ENCODE measurements at regions not wholly inside any gene's neighbourhood (a gene's known extent, or its start where the extent isn't known, plus 50 kb on each side); places are given as distances from the start of the nearest gene placed in this dataset.

GRCh38 chr3:116920826-116921610, 211.4 kb downstream of the TUSC7 start:
- in situ Hi-C loops (cut with HindIII; ENCODE audit: low sequenced_read_pairs) = no loop called here

- in situ Hi-C loops (cut with HindIII; ENCODE audit: low sequenced_read_pairs) = no loop called here
These were observed 218.3 kb downstream of the TUSC7 start for GRCh38 chr3:116927918-116928317.

GRCh38 chr3:116929505-116930222, 220.1 kb downstream of the TUSC7 start:
- in situ Hi-C loops (cut with HindIII; ENCODE audit: low sequenced_read_pairs) = no loop called here

- in situ Hi-C loops (cut with HindIII; ENCODE audit: low sequenced_read_pairs) = no loop called here
These were observed 221.2 kb downstream of the TUSC7 start for GRCh38 chr3:116930786-116931185.

GRCh38 chr3:116939091-116939490, 229.5 kb downstream of the TUSC7 start:
- in situ Hi-C loops (cut with HindIII; ENCODE audit: low sequenced_read_pairs) = no loop called here

- in situ Hi-C loops (cut with HindIII; ENCODE audit: low sequenced_read_pairs) = no loop called here
These were observed 230.0 kb downstream of the TUSC7 start for GRCh38 chr3:116939550-116939949.

- in situ Hi-C loops (cut with HindIII; ENCODE audit: low sequenced_read_pairs) = no loop called here
These were observed 231.1 kb downstream of the TUSC7 start for GRCh38 chr3:116940719-116941118.

GRCh38 chr3:116946376-116946775, 236.8 kb downstream of the TUSC7 start:
- in situ Hi-C loops (cut with HindIII; ENCODE audit: low sequenced_read_pairs) = no loop called here

- in situ Hi-C loops (cut with HindIII; ENCODE audit: low sequenced_read_pairs) = no loop called here
These were observed 237.6 kb downstream of the TUSC7 start for GRCh38 chr3:116947148-116947547.

GRCh38 chr3:116947809-116948208, 238.2 kb downstream of the TUSC7 start:
- in situ Hi-C loops (cut with HindIII; ENCODE audit: low sequenced_read_pairs) = no loop called here

GRCh38 chr3:116950301-116951055, 240.9 kb downstream of the TUSC7 start:
- in situ Hi-C loops (cut with HindIII; ENCODE audit: low sequenced_read_pairs) = no loop called here

GRCh38 chr3:116951610-116952009, 242.0 kb downstream of the TUSC7 start:
- in situ Hi-C loops (cut with HindIII; ENCODE audit: low sequenced_read_pairs) = no loop called here

GRCh38 chr3:116958291-116958690, 248.7 kb downstream of the TUSC7 start:
- in situ Hi-C loops (cut with HindIII; ENCODE audit: low sequenced_read_pairs) = no loop called here

GRCh38 chr3:116961106-116961505, 251.5 kb downstream of the TUSC7 start:
- in situ Hi-C loops (cut with HindIII; ENCODE audit: low sequenced_read_pairs) = no loop called here

GRCh38 chr3:116963802-116964201, 254.2 kb downstream of the TUSC7 start:
- in situ Hi-C loops (cut with HindIII; ENCODE audit: low sequenced_read_pairs) = no loop called here

GRCh38 chr3:116966649-116967048, 257.1 kb downstream of the TUSC7 start:
- in situ Hi-C loops (cut with HindIII; ENCODE audit: low sequenced_read_pairs) = no loop called here

GRCh38 chr3:116969135-116969534, 259.6 kb downstream of the TUSC7 start:
- in situ Hi-C loops (cut with HindIII; ENCODE audit: low sequenced_read_pairs) = no loop called here

GRCh38 chr3:116969646-116970045, 260.1 kb downstream of the TUSC7 start:
- in situ Hi-C loops (cut with HindIII; ENCODE audit: low sequenced_read_pairs) = no loop called here

GRCh38 chr3:116971531-116971930, 262.0 kb downstream of the TUSC7 start:
- in situ Hi-C loops (cut with HindIII; ENCODE audit: low sequenced_read_pairs) = no loop called here

- in situ Hi-C loops (cut with HindIII; ENCODE audit: low sequenced_read_pairs) = no loop called here
These were observed 265.1 kb downstream of the TUSC7 start for GRCh38 chr3:116974702-116975101.

GRCh38 chr3:116977441-116977840, 267.9 kb downstream of the TUSC7 start:
- in situ Hi-C loops (cut with HindIII; ENCODE audit: low sequenced_read_pairs) = no loop called here

GRCh38 chr3:116980099-116980498, 270.5 kb downstream of the TUSC7 start:
- in situ Hi-C loops (cut with HindIII; ENCODE audit: low sequenced_read_pairs) = no loop called here
